SJCRH30 (cell line): ENCODE measurements at regions not wholly inside any gene's neighbourhood (a gene's known extent, or its start where the extent isn't known, plus 50 kb on each side); places are given as distances from the start of the nearest gene placed in this dataset.

ENCODE experiments used
- DNase-seq, 2 experiments: peaks; one replicate each; pipeline ENCODE4 v3.0.0-alpha.2; 2015 to 2020
- H3K27ac ChIP-seq: fragments of 250-450 bp; sonication (Bioruptor Pico); 2 replicates; pipeline ENCODE4 v1.5.1; 2020; ENCODE audit warnings: mild to moderate bottlenecking, moderate library complexity
- H3K27me3 ChIP-seq: fragments of 250-450 bp; sonication (Bioruptor Pico); 2 replicates; pipeline ENCODE4 v1.5.1; 2020; ENCODE audit warnings: mild to moderate bottlenecking, moderate library complexity
- H3K36me3 ChIP-seq: fragments of 250-450 bp; sonication (Bioruptor Pico); 2 replicates; pipeline ENCODE4 v1.5.1; 2020; ENCODE audit warnings: mild to moderate bottlenecking, moderate library complexity
- H3K4me1 ChIP-seq: fragments of 250-450 bp; sonication (Bioruptor Pico); 2 replicates; pipeline ENCODE4 v1.5.1; 2020; ENCODE audit warnings: mild to moderate bottlenecking, moderate library complexity
- H3K4me3 ChIP-seq: fragments of 250-450 bp; sonication (Bioruptor Pico); 2 replicates; pipeline ENCODE4 v1.5.1; 2020; ENCODE audit warnings: mild to moderate bottlenecking, moderate library complexity
- H3K9me3 ChIP-seq: fragments of 250-450 bp; sonication (Bioruptor Pico); replicated peaks from 2 replicates; pipeline ENCODE4 v1.5.1; 2020; ENCODE audit warnings: mild to moderate bottlenecking, moderate library complexity

GRCh38 chr6:90445533-90446108, 141.3 kb downstream of the MAP3K7 start:
- Histone ChIP-seq H3K36me3 (no peaks in the 10 kb centered on the region), H3K4me1 (no peaks in the 10 kb centered on the region), H3K4me3 (no peak overlapping the region), H3K27ac (no peak overlapping the region), H3K27me3 (no peaks in the 10 kb centered on the region), H3K9me3 (no peaks in the 10 kb centered on the region)
- no peak for DNase-seq

DNA sequence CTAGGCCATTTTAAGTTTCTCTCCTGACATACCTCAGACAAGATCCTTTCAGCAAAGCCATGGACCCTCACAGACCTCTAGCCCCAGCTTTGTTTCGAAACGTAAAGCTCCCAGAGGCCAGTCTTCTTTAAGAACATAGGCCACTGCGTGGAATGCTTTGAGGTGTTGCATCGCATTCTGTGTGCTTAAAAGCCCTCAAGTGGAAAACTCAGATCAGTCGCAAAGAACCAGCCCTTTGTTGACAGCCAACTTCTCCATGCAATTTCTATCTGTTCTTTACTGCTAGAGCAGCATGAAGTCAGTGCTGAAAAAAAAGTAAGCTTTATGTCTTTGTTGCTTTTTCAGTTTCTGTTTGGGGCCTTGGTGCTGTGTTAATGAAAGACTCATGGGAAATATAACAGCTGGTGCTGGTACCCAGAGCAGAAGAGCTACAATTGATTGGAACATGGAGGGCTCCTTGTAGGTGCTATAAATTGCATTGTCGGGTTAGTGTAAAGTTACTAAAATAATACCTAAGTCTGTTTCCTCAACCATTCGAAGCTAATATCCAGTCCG, 142.6 kb downstream of the MAP3K7 start:
- Histone ChIP-seq H3K4me3 (no peak overlapping the region), H3K36me3 (no peaks in the 10 kb centered on the region), H3K27me3 (no peaks in the 10 kb centered on the region), H3K4me1 (no peaks in the 10 kb centered on the region), H3K27ac (no peak overlapping the region), H3K9me3 (no peaks in the 10 kb centered on the region)
- no peak for DNase-seq

DNA sequence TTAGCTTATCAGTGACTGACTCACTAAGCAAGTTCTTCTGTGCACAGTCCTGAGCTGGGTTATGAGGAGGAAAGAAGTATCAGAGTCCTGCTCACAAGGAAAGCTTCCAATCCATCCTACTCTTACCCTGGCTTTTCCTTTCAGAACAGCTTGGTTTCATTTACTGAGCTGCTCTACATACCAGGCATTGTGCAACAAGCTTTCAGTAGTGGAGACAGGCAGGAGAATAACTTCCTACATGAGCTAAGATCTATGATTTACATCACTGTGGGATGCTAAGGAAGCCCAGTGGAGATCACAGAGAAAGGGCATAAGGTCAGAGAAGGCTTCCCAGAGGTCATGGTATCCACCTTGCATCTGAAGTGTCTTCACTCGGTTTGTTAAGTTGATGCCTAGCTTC, 144.5 kb downstream of the MAP3K7 start:
- Histone ChIP-seq H3K4me3 (no peak overlapping the region), H3K36me3 (no peaks in the 10 kb centered on the region), H3K27me3 (no peaks in the 10 kb centered on the region), H3K9me3 (no peaks in the 10 kb centered on the region), H3K4me1 (no peaks in the 10 kb centered on the region), H3K27ac (no peak overlapping the region)
- DNase-seq, result no peak

DNA sequence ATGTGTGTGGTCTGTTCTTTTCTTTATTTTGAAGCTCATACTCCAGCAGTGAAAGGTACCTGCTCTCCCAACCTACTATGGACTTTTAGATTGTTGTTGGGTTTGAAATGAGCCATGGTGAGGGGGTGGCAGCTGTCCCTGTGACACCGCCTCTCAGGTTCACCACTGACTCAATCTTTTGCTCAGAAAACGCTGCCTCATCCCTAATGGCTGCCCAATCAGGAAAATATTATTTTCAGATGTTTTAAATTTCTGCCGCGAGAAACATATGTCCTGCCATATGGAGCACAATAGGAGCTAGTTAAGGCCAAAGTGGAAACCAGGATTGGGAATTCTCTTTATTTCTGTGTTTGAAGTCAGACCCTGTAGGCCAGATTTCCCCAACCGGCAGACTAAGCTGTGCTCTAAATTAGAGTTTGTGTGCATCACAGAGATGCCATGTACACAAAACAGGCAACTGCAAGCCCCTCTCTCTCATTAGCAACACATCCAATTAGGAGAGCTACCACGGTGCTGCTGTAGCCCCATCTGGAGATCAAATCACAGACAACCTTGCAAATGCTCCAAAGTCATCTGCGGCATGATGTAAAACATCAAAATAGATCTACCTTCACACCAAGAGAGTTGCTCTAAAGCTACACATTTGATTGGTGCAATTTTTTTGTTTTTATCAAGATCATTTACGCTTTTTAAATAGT, 144.1 kb upstream of the BACH2 start:
- Histone ChIP-seq H3K27me3 (no peaks in the 10 kb centered on the region), H3K36me3 (no peaks in the 10 kb centered on the region), H3K4me1 (no peaks in the 10 kb centered on the region), H3K4me3 (no peak overlapping the region), H3K9me3 (no peaks in the 10 kb centered on the region), H3K27ac (no peak overlapping the region)
- DNase-seq, result no peak

DNA sequence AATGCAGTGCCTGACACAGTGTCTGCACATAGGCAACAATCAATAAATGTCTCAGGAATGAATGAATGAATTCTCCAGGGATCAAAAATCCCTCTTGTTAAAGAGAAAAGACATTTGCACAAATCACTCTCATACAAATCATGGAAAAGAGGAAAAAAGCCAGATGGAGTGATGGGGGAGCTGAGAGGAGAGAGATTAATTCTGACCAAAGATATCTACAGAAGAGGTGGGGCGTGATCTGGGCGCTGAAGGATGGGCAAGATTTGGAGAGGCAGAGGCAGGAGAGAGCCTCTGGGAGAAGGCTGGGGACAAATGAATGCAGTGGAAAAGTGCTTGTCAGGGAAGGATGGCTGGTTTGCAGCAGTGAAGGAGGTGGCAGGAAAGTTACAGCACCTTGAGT, 142.9 kb upstream of the BACH2 start:
- no peak for DNase-seq

DNA sequence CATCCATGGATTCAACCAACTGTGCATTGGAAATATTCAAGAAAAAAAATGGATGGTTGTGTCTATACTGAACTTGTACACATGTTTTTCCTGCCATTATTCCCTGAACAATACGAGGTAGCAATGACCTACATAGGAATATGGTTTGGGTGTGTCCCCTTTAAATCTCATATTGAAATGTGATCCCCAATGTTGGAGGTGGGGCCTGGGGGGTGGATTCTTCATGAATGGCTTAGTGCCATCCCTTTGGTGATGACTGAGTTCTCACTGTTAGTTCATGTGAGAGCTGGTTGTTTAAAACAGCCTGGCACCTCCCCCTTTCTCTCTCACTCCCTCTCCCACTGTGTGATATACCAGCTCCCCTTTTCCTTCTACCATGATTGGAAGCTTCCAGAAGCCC, 139.8 kb upstream of the BACH2 start:
- peak in 1 of 2 experiments; percentile 26 for DNase-seq
- Histone ChIP-seq H3K4me1 (no peaks in the 10 kb centered on the region), H3K36me3 (no peaks in the 10 kb centered on the region), H3K27ac (no peak overlapping the region), H3K9me3 (no peaks in the 10 kb centered on the region), H3K27me3 (no peaks in the 10 kb centered on the region), H3K4me3 (no peak overlapping the region)

More for the DNA sequence above, 142.9 kb upstream of the BACH2 start:
- Histone ChIP-seq H3K27me3 (no peaks in the 10 kb centered on the region), H3K9me3 (no peaks in the 10 kb centered on the region), H3K4me1 (no peaks in the 10 kb centered on the region), H3K36me3 (no peaks in the 10 kb centered on the region), H3K4me3 (no peak overlapping the region), H3K27ac (no peak overlapping the region)

- no peak for DNase-seq
- Histone ChIP-seq H3K9me3 (no peaks in the 10 kb centered on the region), H3K27ac (no peak overlapping the region)
These were observed 138.7 kb upstream of the BACH2 start for GRCh38 chr6:90435207-90435899.

DNA sequence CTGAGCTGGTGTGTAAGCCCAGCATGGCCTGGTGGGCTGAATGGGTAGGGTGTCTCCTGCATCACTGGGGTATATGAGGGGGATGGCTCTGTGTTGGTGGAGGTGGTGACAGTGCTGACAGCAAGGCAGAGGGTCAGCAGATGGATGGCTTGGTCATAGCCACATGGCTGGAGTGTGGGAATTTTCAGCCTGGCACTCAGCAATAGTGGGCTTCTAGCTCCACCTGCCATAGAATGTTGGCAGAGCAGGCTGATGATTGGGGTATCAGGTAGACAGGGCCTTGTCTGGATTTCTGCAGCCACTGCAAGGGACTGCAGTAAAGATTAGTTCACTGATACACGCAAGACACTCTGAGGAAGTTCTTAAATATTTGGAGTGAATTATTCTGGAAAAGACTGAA, 137.5 kb upstream of the BACH2 start:
- no peak overlapping the region for H3K27ac ChIP-seq
- H3K27me3 ChIP-seq, result no peaks in the 10 kb centered on the region
- H3K4me1 ChIP-seq, result no peaks in the 10 kb centered on the region
- H3K4me3 ChIP-seq, result no peak overlapping the region
- DNase-seq, result peak in 1 of 2 experiments; percentile 13
- no peaks in the 10 kb centered on the region for H3K36me3 ChIP-seq
- H3K9me3 ChIP-seq, result no peaks in the 10 kb centered on the region; the same call in none of the 2 replicates

More at GRCh38 chr6:90435207-90435899, 138.7 kb upstream of the BACH2 start:
- H3K27me3 ChIP-seq, result no peaks in the 10 kb centered on the region
- no peak overlapping the region for H3K4me3 ChIP-seq
- no peaks in the 10 kb centered on the region for H3K36me3 ChIP-seq
- no peaks in the 10 kb centered on the region for H3K4me1 ChIP-seq

DNA sequence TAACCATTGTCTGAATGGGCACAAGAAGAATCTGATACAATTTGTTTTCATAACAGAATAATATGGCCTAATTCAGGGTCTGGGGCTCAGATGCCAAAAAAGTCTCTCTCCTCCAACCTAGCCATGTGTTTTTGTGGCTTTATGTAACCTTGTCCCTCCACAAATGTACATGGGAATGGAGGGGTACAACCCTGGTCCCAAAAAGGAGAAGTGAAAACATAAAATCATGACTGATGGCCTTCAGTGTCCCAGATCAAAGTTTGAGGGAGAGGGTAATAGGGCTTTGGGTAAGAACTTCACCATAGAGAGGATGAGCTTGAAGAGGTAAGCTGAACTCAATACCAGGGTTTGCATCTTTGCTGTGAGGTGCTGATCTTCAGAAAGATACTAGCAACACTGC, 136.3 kb upstream of the BACH2 start:
- DNase-seq, result no peak
- no peak overlapping the region for H3K4me3 ChIP-seq
- no peaks in the 10 kb centered on the region for H3K36me3 ChIP-seq
- H3K27ac ChIP-seq, result no peak overlapping the region
- no peaks in the 10 kb centered on the region; the same call in none of the 2 replicates for H3K9me3 ChIP-seq
- H3K27me3 ChIP-seq, result no peaks in the 10 kb centered on the region
- no peaks in the 10 kb centered on the region for H3K4me1 ChIP-seq

DNA sequence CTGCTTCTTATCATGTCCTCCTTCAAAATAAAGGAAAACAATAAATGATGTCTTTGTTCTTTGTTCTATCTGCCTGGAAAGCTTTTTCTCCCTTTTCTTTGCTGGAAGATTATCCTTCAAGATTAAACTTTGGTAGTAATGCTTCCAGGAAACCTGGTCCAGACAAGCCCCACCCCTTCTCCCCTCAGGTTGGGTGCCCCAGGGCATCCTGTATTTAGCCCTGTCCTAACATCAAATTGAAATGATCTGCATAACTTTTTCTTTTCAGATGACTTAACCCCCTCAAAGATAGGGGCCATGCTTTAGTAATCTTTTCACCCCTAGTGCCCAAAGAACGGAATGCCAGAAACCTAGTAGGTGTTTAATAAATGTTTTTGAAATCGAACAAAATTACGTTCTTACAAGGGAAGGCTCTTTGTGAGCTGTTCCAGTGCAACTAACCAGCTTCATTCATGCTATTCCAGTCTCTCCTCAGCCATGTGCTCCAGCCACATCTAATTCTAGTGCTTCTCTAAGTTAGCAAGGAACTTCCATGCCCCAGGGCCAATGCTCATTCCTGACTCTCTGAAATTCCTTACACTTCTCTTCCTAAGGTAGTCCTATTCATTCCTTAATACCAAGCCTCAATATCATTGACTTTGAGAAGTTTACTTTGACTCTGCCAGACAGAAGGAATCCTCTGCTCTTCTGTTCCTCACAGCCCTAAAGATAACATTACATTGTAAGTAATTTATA, 135.6 kb upstream of the BACH2 start:
- H3K4me3 ChIP-seq, result no peak overlapping the region
- no peak for DNase-seq
- H3K9me3 ChIP-seq, result no peaks in the 10 kb centered on the region; the same call in none of the 2 replicates
- no peaks in the 10 kb centered on the region for H3K4me1 ChIP-seq
- no peak overlapping the region for H3K27ac ChIP-seq
- H3K27me3 ChIP-seq, result no peaks in the 10 kb centered on the region
- no peaks in the 10 kb centered on the region for H3K36me3 ChIP-seq

GRCh38 chr6:90431576-90431975, 134.9 kb upstream of the BACH2 start:
- H3K36me3 ChIP-seq, result no peaks in the 10 kb centered on the region
- H3K4me1 ChIP-seq, result no peaks in the 10 kb centered on the region
- no peaks in the 10 kb centered on the region for H3K27me3 ChIP-seq
- DNase-seq, result no peak
- no peak overlapping the region for H3K4me3 ChIP-seq
- no peaks in the 10 kb centered on the region; the same call in none of the 2 replicates for H3K9me3 ChIP-seq
- H3K27ac ChIP-seq, result no peak overlapping the region

GRCh38 chr6:90429713-90430112, 133.1 kb upstream of the BACH2 start:
- H3K4me3 ChIP-seq, result no peak overlapping the region
- DNase-seq, result no peak
- no peaks in the 10 kb centered on the region for H3K27me3 ChIP-seq
- H3K36me3 ChIP-seq, result no peaks in the 10 kb centered on the region
- H3K9me3 ChIP-seq, result no peaks in the 10 kb centered on the region; the same call in none of the 2 replicates
- no peaks in the 10 kb centered on the region for H3K4me1 ChIP-seq
- no peak overlapping the region for H3K27ac ChIP-seq

- Histone ChIP-seq H3K4me3 (no peak overlapping the region), H3K27me3 (no peaks in the 10 kb centered on the region), H3K27ac (no peak overlapping the region), H3K36me3 (no peaks in the 10 kb centered on the region), H3K9me3 (no peaks in the 10 kb centered on the region; the same call in none of the 2 replicates), H3K4me1 (no peaks in the 10 kb centered on the region)
- DNase-seq, result no peak
These were observed 131.9 kb upstream of the BACH2 start for GRCh38 chr6:90428514-90428913.

DNA sequence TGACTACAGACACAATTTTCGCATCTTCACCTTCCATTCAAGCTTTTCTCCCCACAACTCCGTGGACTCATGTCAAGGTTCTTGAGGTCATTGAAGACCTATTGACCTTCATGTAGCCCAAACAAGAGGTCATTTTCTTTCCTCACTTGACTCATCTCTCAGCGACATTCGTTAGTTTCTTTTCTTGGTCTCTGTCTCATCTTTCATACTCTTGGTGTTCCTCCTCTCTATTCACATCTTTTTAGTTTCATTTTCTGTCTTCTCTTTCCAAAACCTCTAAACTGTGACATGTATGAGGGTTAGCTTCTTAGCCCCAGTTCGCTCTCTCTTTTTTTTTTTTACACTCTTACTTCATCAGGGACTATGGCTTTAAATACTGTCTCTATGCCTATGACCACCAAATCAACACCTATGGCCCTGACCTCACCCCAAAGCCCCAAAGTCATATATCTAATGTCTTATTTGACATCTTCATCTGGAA, 128.6 kb upstream of the BACH2 start:
- H3K27me3 ChIP-seq, result 0 out of 2 replicates have a peak, but pooled peaks cover 4% of the 10 kb centered on the region
- H3K27ac ChIP-seq, result no peak overlapping the region
- no peaks in the 10 kb centered on the region for H3K36me3 ChIP-seq
- H3K4me1 ChIP-seq, result no peaks in the 10 kb centered on the region
- no peak for DNase-seq
- no peaks in the 10 kb centered on the region; the same call in none of the 2 replicates for H3K9me3 ChIP-seq
- H3K4me3 ChIP-seq, result no peak overlapping the region
